ENCODE measurements at regions not wholly inside any gene's neighbourhood (a gene's known extent, or its start where the extent isn't known, plus 50 kb on each side); places are given as distances from the start of the nearest gene placed in this dataset.
"Not testable (repeated sequence)": the region's sequence is repeated elsewhere in the genome, so short reads cannot be mapped to it uniquely, and the experiment has no call there.

- H3K27me3 Mint-ChIP-seq (ENCODE audit: low read depth) = peaks cover 5% of the 10 kb centered on the region
- ATAC-seq = no peak
- H3K4me3 Mint-ChIP-seq = no peak overlapping the region
These were observed 346.3 kb upstream of the SULF2 start for GRCh38 chr20:48131581-48131980.

GRCh38 chr20:48129345-48129942 lies 344.2 kb upstream of the SULF2 start:
- peaks cover 10% of the 10 kb centered on the region for H3K9me3 Mint-ChIP-seq
- H3K36me3 Mint-ChIP-seq (ENCODE audit: insufficient read depth) = no peaks in the 10 kb centered on the region
- DNase-seq = no peak
- peaks cover 5% of the 10 kb centered on the region for H3K27me3 Mint-ChIP-seq (ENCODE audit: low read depth)
- ATAC-seq = no peak
- H3K4me1 Mint-ChIP-seq (ENCODE audit: low read depth) = no peaks in the 10 kb centered on the region
- H3K4me3 Mint-ChIP-seq = no peak overlapping the region

More at GRCh38 chr20:48131581-48131980, 346.3 kb upstream of the SULF2 start:
- Mint-ChIP-seq H3K9me3 (peaks cover 10% of the 10 kb centered on the region), H3K4me1 (ENCODE audit: low read depth) (no peaks in the 10 kb centered on the region), H3K36me3 (ENCODE audit: insufficient read depth) (no peaks in the 10 kb centered on the region)
- no peak for DNase-seq

- peaks cover 10% of the 10 kb centered on the region for H3K9me3 Mint-ChIP-seq
- H3K36me3 Mint-ChIP-seq (ENCODE audit: insufficient read depth) = no peaks in the 10 kb centered on the region
- no peaks in the 10 kb centered on the region for H3K4me1 Mint-ChIP-seq (ENCODE audit: low read depth)
- H3K27me3 Mint-ChIP-seq (ENCODE audit: low read depth) = peaks cover 2% of the 10 kb centered on the region
- no peak overlapping the region for H3K4me3 Mint-ChIP-seq
- no peak for DNase-seq
- ATAC-seq = no peak
These were observed 343.2 kb upstream of the SULF2 start for GRCh38 chr20:48128436-48128835.

DNA sequence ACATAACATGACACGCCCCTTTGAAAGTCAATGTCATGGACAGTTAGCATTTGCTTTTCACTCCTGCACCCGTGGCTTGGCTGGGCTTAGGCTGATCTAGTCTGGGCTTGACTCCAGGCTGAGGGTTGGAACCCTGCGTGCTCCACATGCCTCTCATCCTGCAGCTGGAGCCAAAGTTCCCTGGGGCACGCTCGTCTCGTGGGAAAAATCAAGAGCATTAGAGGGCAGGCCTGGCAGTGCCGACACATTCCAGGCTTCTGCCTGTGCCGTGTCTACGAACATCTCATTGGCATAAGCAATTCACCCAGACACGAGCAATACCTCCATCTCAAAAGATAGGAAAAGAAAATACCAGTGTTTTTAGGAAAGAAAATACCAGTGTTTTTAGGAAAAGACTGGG lies 342.7 kb upstream of the SULF2 start:
- H3K9me3 Mint-ChIP-seq; H3K4me3 Mint-ChIP-seq; DNase-seq; H3K27me3 Mint-ChIP-seq (ENCODE audit: low read depth); ATAC-seq; H3K4me1 Mint-ChIP-seq (ENCODE audit: low read depth); H3K36me3 Mint-ChIP-seq (ENCODE audit: insufficient read depth): not testable (repeated sequence)

DNA sequence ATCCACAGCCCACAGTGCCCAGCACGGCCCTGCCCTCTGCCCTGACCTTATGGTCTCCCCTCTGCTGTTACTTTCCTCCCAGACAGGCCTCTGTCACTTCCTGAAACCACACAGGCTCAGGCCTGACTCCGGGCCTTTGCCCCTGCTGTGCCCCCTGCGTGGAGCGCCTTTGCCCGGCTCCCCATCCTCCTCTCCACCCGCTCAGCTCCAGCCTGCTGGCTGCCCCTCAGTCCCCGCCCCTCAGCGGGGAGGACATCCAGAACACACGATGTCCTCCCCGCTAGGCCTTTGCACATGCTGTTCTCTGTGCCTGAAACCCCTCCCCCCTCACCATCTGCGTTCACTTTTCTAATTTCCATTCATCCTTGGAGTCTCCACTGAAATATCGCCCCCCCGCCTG lies 341.9 kb upstream of the SULF2 start:
- H3K4me3 Mint-ChIP-seq; ATAC-seq; H3K27me3 Mint-ChIP-seq (ENCODE audit: low read depth); H3K36me3 Mint-ChIP-seq (ENCODE audit: insufficient read depth); H3K4me1 Mint-ChIP-seq (ENCODE audit: low read depth); H3K9me3 Mint-ChIP-seq; DNase-seq: not testable (repeated sequence)

GRCh38 chr20:48126227-48126740 lies 341.0 kb upstream of the SULF2 start:
- Mint-ChIP-seq H3K36me3 (ENCODE audit: insufficient read depth) (no peaks in the 10 kb centered on the region), H3K27me3 (ENCODE audit: low read depth) (no peaks in the 10 kb centered on the region), H3K4me3 (no peak overlapping the region), H3K9me3 (no peaks in the 10 kb centered on the region), H3K4me1 (ENCODE audit: low read depth) (no peaks in the 10 kb centered on the region)
- ATAC-seq (no peak), DNase-seq (no peak)

DNA sequence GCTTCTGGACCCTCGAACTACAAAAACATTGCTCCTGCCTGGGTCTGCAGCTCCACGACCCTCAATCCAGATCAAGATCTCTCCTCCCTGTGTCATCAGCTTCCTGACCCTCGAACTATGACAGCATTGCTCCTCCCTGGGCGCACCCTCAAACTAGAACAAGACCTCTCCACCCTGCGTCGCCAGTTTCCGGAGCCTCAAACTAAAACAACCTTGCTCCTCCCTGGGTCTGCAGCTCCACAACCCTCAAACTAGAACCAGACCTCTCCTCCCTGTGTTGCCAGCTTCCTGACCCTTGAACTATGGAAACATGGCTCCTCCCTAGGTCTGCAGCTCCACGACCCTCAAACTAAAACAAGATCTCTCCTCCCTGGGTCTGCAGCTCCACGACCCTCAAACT lies 339.7 kb upstream of the SULF2 start:
- DNase-seq (no peak), ATAC-seq (no peak)
- no peaks in the 10 kb centered on the region for H3K4me1 Mint-ChIP-seq (ENCODE audit: low read depth)
- no peaks in the 10 kb centered on the region for H3K36me3 Mint-ChIP-seq (ENCODE audit: insufficient read depth)
- H3K9me3 Mint-ChIP-seq = no peaks in the 10 kb centered on the region
- H3K27me3 Mint-ChIP-seq (ENCODE audit: low read depth) = no peaks in the 10 kb centered on the region
- H3K4me3 Mint-ChIP-seq = no peak overlapping the region

DNA sequence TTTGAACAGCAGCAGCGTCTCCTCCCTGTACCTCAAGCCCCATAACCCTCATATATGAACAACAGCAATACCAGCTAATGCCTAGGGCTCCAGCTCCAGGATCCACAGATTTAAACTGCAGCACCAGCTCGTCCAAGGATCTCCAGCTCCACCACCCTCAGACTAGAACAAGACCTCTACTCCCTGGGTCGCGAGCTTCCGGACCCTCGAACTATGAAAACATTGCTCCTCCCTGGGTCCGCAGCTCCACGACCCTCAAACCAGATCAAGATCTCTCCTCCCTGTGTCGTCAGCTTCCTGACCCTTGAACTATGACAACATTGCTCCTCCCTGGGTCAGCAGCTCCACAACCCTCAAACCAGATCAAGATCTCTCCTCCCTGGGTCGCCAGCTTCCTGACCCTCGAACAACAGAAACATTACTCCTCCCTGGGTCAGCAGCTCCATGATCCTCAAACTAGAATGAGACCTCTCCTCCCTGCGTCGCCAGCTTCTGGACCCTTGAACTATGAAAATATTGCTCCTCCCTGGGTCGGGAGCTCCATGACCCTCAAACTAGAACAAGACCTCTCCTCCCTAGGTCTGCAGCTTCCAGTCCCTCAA lies 339.0 kb upstream of the SULF2 start:
- ATAC-seq (no peak), DNase-seq (no peak)
- peaks cover 2% of the 10 kb centered on the region for H3K27me3 Mint-ChIP-seq (ENCODE audit: low read depth)
- H3K4me1 Mint-ChIP-seq (ENCODE audit: low read depth) = no peaks in the 10 kb centered on the region
- H3K36me3 Mint-ChIP-seq (ENCODE audit: insufficient read depth) = no peaks in the 10 kb centered on the region
- no peaks in the 10 kb centered on the region for H3K9me3 Mint-ChIP-seq
- no peak overlapping the region for H3K4me3 Mint-ChIP-seq

DNA sequence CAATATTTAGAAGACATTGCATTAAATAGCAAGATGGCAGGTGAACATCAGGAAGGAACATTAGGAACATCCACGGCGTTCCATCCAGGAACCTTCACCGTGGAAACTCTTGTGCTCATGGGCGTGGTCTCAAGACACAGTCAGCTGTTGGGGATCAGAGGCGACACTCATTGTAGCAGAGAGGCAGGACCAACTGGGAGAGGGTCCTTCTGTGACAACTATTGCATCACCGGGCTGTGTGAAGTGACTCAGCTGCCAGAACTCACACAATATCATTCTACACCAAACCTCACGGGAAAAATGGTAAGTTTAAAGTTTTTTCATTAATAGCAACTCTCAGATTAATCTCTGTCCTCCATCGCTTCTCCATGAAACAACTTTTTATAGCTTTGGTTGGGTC lies 334.8 kb upstream of the SULF2 start:
- H3K36me3 Mint-ChIP-seq (ENCODE audit: insufficient read depth) = no peaks in the 10 kb centered on the region
- H3K4me1 Mint-ChIP-seq (ENCODE audit: low read depth) = no peaks in the 10 kb centered on the region
- H3K9me3 Mint-ChIP-seq = no peaks in the 10 kb centered on the region
- no peak for ATAC-seq
- no peak for DNase-seq
- peaks cover 16% of the 10 kb centered on the region for H3K27me3 Mint-ChIP-seq (ENCODE audit: low read depth)
- no peak overlapping the region for H3K4me3 Mint-ChIP-seq

DNA sequence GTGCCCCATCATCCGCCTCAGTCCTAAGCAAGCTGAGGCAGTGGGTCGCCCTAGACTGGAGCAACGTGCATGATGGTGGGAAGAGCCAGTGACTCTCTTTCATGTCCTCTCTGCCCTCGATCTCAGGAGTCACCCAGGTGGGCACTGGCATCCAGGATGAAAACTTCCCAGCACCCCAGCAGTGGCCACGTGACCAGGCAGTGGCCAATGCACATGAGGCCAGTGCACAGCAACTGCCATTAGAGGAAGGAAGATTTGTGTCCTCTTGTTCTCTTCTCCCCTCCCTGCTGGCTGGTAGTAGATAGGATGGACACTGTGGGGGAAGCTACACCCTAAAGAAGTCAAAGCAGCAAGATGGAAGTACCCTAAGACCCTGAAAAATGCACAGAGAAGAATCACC lies 334.1 kb upstream of the SULF2 start:
- peaks cover 21% of the 10 kb centered on the region for H3K27me3 Mint-ChIP-seq (ENCODE audit: low read depth)
- not testable (repeated sequence) for ATAC-seq; H3K36me3 Mint-ChIP-seq (ENCODE audit: insufficient read depth); H3K4me3 Mint-ChIP-seq; H3K4me1 Mint-ChIP-seq (ENCODE audit: low read depth); DNase-seq; H3K9me3 Mint-ChIP-seq

DNA sequence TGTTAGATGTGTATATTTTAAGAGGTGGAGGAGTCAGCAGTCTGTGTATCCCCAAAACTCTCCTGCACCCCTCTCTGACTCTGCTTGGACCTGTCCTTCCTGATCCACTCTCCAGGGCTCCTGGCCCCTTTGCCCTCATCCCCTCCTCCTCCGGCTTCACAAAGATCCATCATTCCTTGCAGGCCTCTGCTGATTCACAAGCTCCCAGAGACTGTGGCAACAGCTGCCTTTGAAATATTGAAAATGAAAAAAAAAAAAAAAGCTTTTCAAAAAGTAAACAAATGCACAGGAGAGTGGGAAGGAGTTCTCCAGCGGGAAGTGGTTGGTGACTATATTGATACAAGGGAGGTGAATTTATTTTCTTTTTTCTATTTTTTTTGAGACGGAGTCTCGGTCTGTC lies 330.2 kb upstream of the SULF2 start:
- peaks cover 34% of the 10 kb centered on the region for H3K27me3 Mint-ChIP-seq (ENCODE audit: low read depth)
- H3K4me1 Mint-ChIP-seq (ENCODE audit: low read depth) = no peaks in the 10 kb centered on the region
- DNase-seq (no peak), ATAC-seq (no peak)
- H3K36me3 Mint-ChIP-seq (ENCODE audit: insufficient read depth) = no peaks in the 10 kb centered on the region
- no peak overlapping the region for H3K4me3 Mint-ChIP-seq
- no peaks in the 10 kb centered on the region for H3K9me3 Mint-ChIP-seq

DNA sequence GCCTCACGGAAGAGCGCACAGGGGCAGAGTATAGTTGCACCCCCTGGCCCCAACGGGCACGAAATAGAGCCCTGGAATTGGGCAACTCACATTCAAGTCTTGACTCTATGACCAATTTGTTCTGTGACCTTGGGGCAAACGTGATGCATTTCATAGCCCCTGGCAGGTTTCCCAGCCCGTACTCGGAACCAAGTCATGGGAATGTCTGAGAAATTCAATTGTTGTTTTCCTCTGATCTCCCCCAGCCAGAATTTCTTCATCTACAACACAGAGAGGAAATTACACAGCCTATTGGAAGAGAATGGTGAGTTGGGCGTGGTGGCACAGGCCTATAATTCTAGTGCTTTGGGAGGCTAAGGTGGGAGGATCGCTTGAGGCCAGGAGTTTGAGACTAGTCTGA lies 322.3 kb upstream of the SULF2 start:
- DNase-seq (no peak), ATAC-seq (no peak)
- no peaks in the 10 kb centered on the region for H3K36me3 Mint-ChIP-seq (ENCODE audit: insufficient read depth)
- no peak overlapping the region for H3K4me3 Mint-ChIP-seq
- H3K27me3 Mint-ChIP-seq (ENCODE audit: low read depth) = peaks cover 10% of the 10 kb centered on the region
- no peaks in the 10 kb centered on the region for H3K9me3 Mint-ChIP-seq
- H3K4me1 Mint-ChIP-seq (ENCODE audit: low read depth) = no peaks in the 10 kb centered on the region

DNA sequence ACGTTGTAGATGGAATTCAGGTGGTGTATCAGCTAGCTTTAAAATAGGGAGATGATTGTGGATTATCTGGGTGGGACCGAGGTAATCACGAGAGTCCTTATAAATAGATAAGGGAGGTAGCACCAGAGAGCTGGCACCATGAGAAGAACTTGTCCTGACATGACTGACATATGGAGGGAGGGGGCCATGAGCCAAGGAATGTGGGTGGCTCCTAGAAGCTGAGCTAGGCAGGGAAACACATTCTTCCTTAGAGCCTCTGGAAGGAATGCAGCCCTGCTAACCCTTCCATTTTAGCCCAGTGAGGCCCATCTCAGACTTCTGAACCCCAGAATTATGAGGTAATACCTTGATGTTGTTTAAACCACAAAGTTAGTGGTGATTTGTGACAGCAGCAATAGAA lies 321.1 kb upstream of the SULF2 start:
- DNase-seq = no peak
- H3K27me3 Mint-ChIP-seq (ENCODE audit: low read depth) = peaks cover 4% of the 10 kb centered on the region
- no peak overlapping the region for H3K4me3 Mint-ChIP-seq
- H3K36me3 Mint-ChIP-seq (ENCODE audit: insufficient read depth) = no peaks in the 10 kb centered on the region
- no peaks in the 10 kb centered on the region for H3K9me3 Mint-ChIP-seq
- ATAC-seq = no peak
- H3K4me1 Mint-ChIP-seq (ENCODE audit: low read depth) = no peaks in the 10 kb centered on the region

GRCh38 chr20:48105526-48105925 lies 320.2 kb upstream of the SULF2 start:
- no peak for ATAC-seq
- Mint-ChIP-seq H3K36me3 (ENCODE audit: insufficient read depth) (no peaks in the 10 kb centered on the region), H3K27me3 (ENCODE audit: low read depth) (peaks cover 4% of the 10 kb centered on the region), H3K4me1 (ENCODE audit: low read depth) (no peaks in the 10 kb centered on the region), H3K9me3 (no peaks in the 10 kb centered on the region), H3K4me3 (no peak overlapping the region)
- DNase-seq = no peak

DNA sequence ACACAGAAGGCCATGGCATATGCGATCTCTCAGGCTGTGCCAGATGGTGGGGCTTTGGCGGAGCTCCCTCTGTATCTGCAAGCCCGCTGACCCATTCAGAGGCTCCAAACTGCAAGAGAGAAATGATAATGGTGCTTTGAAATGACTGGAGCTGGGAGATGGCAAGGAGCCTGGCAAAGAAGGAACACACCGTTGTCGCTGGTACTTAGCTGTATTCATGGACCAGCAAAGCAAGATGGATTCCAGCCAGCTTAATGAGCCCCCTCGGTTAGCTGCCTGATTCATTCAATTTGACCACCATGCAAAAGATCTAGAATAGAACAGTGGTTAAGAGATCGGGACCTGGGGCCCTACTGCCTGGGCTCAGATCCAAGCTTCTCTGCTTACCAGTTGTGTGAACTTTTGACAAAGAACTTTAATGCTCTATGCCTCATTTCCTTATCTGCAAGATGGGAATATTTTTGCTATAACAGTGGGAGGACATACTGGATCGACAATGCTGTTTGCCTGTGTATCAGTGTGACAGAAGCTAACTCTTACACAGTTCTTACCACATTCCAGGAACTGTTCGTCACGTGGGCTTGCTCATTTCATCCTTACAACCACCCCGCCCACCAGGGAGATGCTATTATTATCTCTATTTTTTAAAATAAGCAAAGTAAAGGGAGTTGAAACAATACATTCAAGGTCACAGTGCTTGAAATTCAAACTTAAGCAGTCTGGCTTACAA lies 317.8 kb upstream of the SULF2 start:
- ATAC-seq (no peak), DNase-seq (no peak)
- no peaks in the 10 kb centered on the region for H3K36me3 Mint-ChIP-seq (ENCODE audit: insufficient read depth)
- H3K27me3 Mint-ChIP-seq (ENCODE audit: low read depth) = peaks cover 2% of the 10 kb centered on the region
- H3K4me1 Mint-ChIP-seq (ENCODE audit: low read depth) = no peaks in the 10 kb centered on the region
- H3K4me3 Mint-ChIP-seq = no peak overlapping the region
- H3K9me3 Mint-ChIP-seq = no peaks in the 10 kb centered on the region
